Endothelial cell of umbilical vein (primary cell): ENCODE measurements at regions not wholly inside any gene's neighbourhood (a gene's known extent, or its start where the extent isn't known, plus 50 kb on each side); places are given as distances from the start of the nearest gene placed in this dataset.

ENCODE experiments used
- BruUV-seq: library from RNA; stranded (reverse); fragments of 400-500 nt; replicated peaks from 2 replicates; lab custom pipeline; 2021; lab: Mats Ljungman, UMichigan
- CTCF ChIA-PET: fragments of 300-600, 350-600 bp; sonication (Branson Sonifier 250); formaldehyde crosslinking; loops from one replicate; lab custom pipeline; 2021; ENCODE audit warnings: antibody characterized with exemption, inconsistent platforms; lab: Charles Lee
- POLR2A ChIA-PET: fragments of 300-600, 350-600 bp; sonication (Branson Sonifier 250); formaldehyde crosslinking; loops from one replicate; lab custom pipeline; 2021; ENCODE audit warnings: antibody characterized with exemption, inconsistent platforms; lab: Charles Lee
- DNase-seq: peaks from one replicate; pipeline ENCODE4 v3.0.0-alpha.2; 2011; ENCODE audit warnings: low read depth, low spot score
- FAIRE-seq: peaks from 2 replicates; lab custom pipeline; 2011; peaks lifted over from hg19 to GRCh38; lab: Jason Lieb, UNC
- H2AFZ ChIP-seq: 2 replicates; pipeline ENCODE4 v1.6.0; 2012; ENCODE audit warnings: low read depth, low read length, control low read depth, inconsistent platforms
- H3K27ac ChIP-seq: 2 replicates; pipeline ENCODE4 v1.5.1; 2011; ENCODE audit warnings: low read depth, mild to moderate bottlenecking, control low read depth, low read length, moderate library complexity; ENCODE audit not compliant: insufficient read depth
- H3K27me3 ChIP-seq, 2 experiments: 2 replicates each; pipeline versions ENCODE4 v1.6.0 to v1.6.1; 2011; ENCODE audit warnings: low read length in 2 of 2, mixed read lengths in 1 of 2; ENCODE audit not compliant: control insufficient read depth in 2 of 2, insufficient read depth in 2 of 2
- H3K36me3 ChIP-seq, 2 experiments: 2 replicates in 1 of 2; 3 replicates in 1 of 2; pipeline ENCODE4 v1.5.1; 2011; ENCODE audit warnings: low read length in 2 of 2, mild to moderate bottlenecking in 1 of 2, moderate library complexity in 1 of 2; ENCODE audit not compliant: control insufficient read depth in 2 of 2, insufficient read depth in 2 of 2; ENCODE audit errors: extremely low read depth in 1 of 2
- H3K4me1 ChIP-seq: 3 replicates; pipeline ENCODE4 v1.5.1; 2011; ENCODE audit warnings: mild to moderate bottlenecking, low read length; ENCODE audit not compliant: control insufficient read depth, insufficient read depth; ENCODE audit errors: extremely low read depth
- H3K4me2 ChIP-seq: 2 replicates; pipeline ENCODE4 v1.6.1; 2011; ENCODE audit warnings: low read length, control low read depth, mixed read lengths; ENCODE audit not compliant: insufficient read depth
- H3K4me3 ChIP-seq, 3 experiments: fragments of 200-600 bp in 1 of 3; sonication (generic), shearing (Covaris generic) in 1 of 3; replicated peaks in 1 of 3; 2 replicates each; pipeline ENCODE4 v1.5.1; 2011 to 2016; ENCODE audit warnings: control low read depth in 3 of 3, low read length in 3 of 3, mild to moderate bottlenecking in 2 of 3, inconsistent platforms in 1 of 3, low read depth in 1 of 3, moderate library complexity in 1 of 3; ENCODE audit not compliant: insufficient read depth in 1 of 3
- H3K79me2 ChIP-seq: 2 replicates; pipeline ENCODE4 v1.6.0; 2012; ENCODE audit warnings: low read length, inconsistent platforms; ENCODE audit not compliant: control insufficient read depth, insufficient read depth
- H3K9ac ChIP-seq: replicated peaks from 2 replicates; pipeline ENCODE3; 2011; ENCODE audit warnings: low read length, control low read depth; ENCODE audit not compliant: insufficient read depth; ENCODE audit errors: extremely low read depth
- H3K9me1 ChIP-seq: replicated peaks from 3 replicates; pipeline ENCODE4 v1.6.0; 2011; ENCODE audit warnings: mild to moderate bottlenecking, low read length; ENCODE audit not compliant: control insufficient read depth, insufficient read depth; ENCODE audit errors: extremely low read depth
- H3K9me3 ChIP-seq: replicated peaks from 2 replicates; pipeline ENCODE4 v1.5.1; 2012; ENCODE audit warnings: low read length, inconsistent platforms; ENCODE audit not compliant: control insufficient read depth, insufficient read depth
- H4K20me1 ChIP-seq: replicated peaks from 2 replicates; pipeline ENCODE3; 2011; ENCODE audit warnings: mild to moderate bottlenecking, low read length; ENCODE audit not compliant: control insufficient read depth, insufficient read depth; ENCODE audit errors: extremely low read depth
- EZH2 ChIP-seq: IDR thresholded peaks from 2 replicates; pipeline ENCODE4 v1.6.1; 2012; ENCODE audit warnings: borderline replicate concordance, low read depth, mild to moderate bottlenecking, moderate library complexity, low read length, inconsistent platforms; ENCODE audit not compliant: severe bottlenecking
- FOS ChIP-seq: IDR thresholded peaks from 2 replicates; pipeline ENCODE4 v1.6.1; 2011; ENCODE audit warnings: mild to moderate bottlenecking, low read length, moderate library complexity, borderline replicate concordance; ENCODE audit not compliant: insufficient read depth
- GATA2 ChIP-seq: IDR thresholded peaks from 2 replicates; pipeline ENCODE4 v1.7.0; 2011; ENCODE audit warnings: low read depth, mild to moderate bottlenecking, moderate library complexity, mixed read lengths, low read length; ENCODE audit not compliant: insufficient read length, insufficient read depth
- JUN ChIP-seq: IDR thresholded peaks from 2 replicates; pipeline ENCODE4 v1.6.1; 2011; ENCODE audit warnings: borderline replicate concordance, low read depth; ENCODE audit not compliant: insufficient read length, insufficient read depth
- MAX ChIP-seq: IDR thresholded peaks from 2 replicates; pipeline ENCODE4 v1.6.1; 2011; ENCODE audit not compliant: insufficient read depth, insufficient read length
- MYC ChIP-seq: IDR thresholded peaks from one replicate; pipeline ENCODE4 v1.6.1; 2011; ENCODE audit warnings: mild to moderate bottlenecking, low read depth, low read length
- POLR2A ChIP-seq: IDR thresholded peaks from 2 replicates; pipeline ENCODE4 v1.6.1; 2012; ENCODE audit warnings: low read depth, mild to moderate bottlenecking, control low read depth, low read length
- POLR2AphosphoS5 ChIP-seq: IDR thresholded peaks from 2 replicates; pipeline ENCODE4 v1.6.1; 2012; ENCODE audit warnings: low read depth, mild to moderate bottlenecking, control low read depth, low read length, moderate library complexity; ENCODE audit not compliant: insufficient read depth
- dilution Hi-C: fragments of 300-500 bp; cut with MboI; formaldehyde crosslinking; loops from one replicate; pipeline ENCODE4 v1.15.0; 2019; ENCODE audit warnings: low sequenced_read_pairs; ENCODE audit not compliant: extremely low pct_ligation_motif_present
- intact Hi-C: fragments of 100-400 bp; cut with micrococcal nuclease; formaldehyde crosslinking; loops from one replicate; pipeline ENCODE4 v1.10.0; 2022
- TF ChIP-seq, protein P1 (sequence below), 2 donors: IDR thresholded peaks; 1 replicate in 1 of 2; 2 replicates in 1 of 2; pipeline ENCODE4 v1.5.1; 2011; ENCODE audit warnings: low read length in 2 of 2, mild to moderate bottlenecking in 2 of 2, moderate library complexity in 2 of 2, control low read depth in 1 of 2, inconsistent platforms in 1 of 2, low read depth in 1 of 2; ENCODE audit not compliant: insufficient read depth in 1 of 2; ENCODE audit errors: extremely low read depth in 1 of 2

DNA sequence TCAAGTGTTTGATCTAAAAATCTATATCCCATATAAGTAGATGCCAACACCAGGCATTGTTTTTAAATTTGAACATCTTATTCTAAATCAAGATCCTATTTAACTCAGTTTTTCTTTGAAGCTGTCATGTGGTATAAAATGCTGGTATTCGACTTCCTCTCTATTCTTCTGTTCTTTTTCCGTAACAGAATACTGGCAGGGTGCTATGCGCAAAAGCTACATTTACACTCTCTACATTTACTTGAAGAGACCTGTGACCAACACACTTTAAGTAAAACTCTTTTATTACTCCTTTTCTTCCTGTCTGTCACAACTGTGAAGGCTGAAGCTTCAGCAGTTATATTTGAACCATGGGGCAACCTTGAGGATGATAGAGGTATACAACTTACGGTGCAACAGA, 612.8 kb downstream of the C4orf33 start:
- BruUV-seq = no TSS peak
- Histone ChIP-seq H3K79me2 (no peaks in the 10 kb centered on the region), H2AFZ (no peak overlapping the region), H3K27ac (no peak overlapping the region), H3K4me2 (no peak overlapping the region), H4K20me1 (no peaks in the 10 kb centered on the region), H3K4me1 (no peaks in the 10 kb centered on the region), H3K9ac (no peak overlapping the region), H3K36me3 (no peaks in the 10 kb centered on the region), H3K4me3 (no peak overlapping the region), H3K9me1 (no peaks in the 10 kb centered on the region), H3K27me3 (no peaks in the 10 kb centered on the region), H3K9me3 (no peaks in the 10 kb centered on the region)
- no peak for DNase-seq
- FAIRE-seq = no peak
- TF ChIP-seq, protein P1, sequence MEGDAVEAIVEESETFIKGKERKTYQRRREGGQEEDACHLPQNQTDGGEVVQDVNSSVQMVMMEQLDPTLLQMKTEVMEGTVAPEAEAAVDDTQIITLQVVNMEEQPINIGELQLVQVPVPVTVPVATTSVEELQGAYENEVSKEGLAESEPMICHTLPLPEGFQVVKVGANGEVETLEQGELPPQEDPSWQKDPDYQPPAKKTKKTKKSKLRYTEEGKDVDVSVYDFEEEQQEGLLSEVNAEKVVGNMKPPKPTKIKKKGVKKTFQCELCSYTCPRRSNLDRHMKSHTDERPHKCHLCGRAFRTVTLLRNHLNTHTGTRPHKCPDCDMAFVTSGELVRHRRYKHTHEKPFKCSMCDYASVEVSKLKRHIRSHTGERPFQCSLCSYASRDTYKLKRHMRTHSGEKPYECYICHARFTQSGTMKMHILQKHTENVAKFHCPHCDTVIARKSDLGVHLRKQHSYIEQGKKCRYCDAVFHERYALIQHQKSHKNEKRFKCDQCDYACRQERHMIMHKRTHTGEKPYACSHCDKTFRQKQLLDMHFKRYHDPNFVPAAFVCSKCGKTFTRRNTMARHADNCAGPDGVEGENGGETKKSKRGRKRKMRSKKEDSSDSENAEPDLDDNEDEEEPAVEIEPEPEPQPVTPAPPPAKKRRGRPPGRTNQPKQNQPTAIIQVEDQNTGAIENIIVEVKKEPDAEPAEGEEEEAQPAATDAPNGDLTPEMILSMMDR (IDR thresholded peaks at IDR 0.05; ENCODE audit: extremely low read depth in 1 of 2, insufficient read depth in 1 of 2, low read depth in 1 of 2, low read length in 2 of 2) = no peak
- TF ChIP-seq JUN (no peak), MYC (no peak), POLR2A (no peak), GATA2 (no peak), MAX (no peak), FOS (no peak), EZH2 (no peak), POLR2AphosphoS5 (no peak)
- dilution Hi-C loops = no loop called here
- intact Hi-C loops = no loop called here
- POLR2A ChIA-PET = no interaction called here
- CTCF ChIA-PET = no interaction called here
